K562 (cell line): ENCODE measurements at regions not wholly inside any gene's neighbourhood (a gene's known extent, or its start where the extent isn't known, plus 50 kb on each side); places are given as distances from the start of the nearest gene placed in this dataset.

Source experiments
- AFF4 ChIP-seq: sonication (generic); formaldehyde crosslinking; IDR thresholded peaks from 2 replicates; pipeline ENCODE4 v1.8.0; 2023; ENCODE audit warnings: mild to moderate bottlenecking, missing genetic modification reagents
- POLR3A ChIP-seq: IDR thresholded peaks from 2 replicates; pipeline ENCODE4 v1.6.1; 2011; ENCODE audit warnings: borderline replicate concordance, mild to moderate bottlenecking, moderate library complexity; ENCODE audit not compliant: insufficient read length, insufficient read depth; ENCODE audit errors: extremely low read depth
- ZEB2 ChIP-seq: fragments of 450-650 bp; IDR thresholded peaks from 2 replicates; pipeline ENCODE4 v1.6.1; 2016
- TF ChIP-seq, protein P1 (sequence below): fragments of 250-450 bp; sonication (Bioruptor Pico); IDR thresholded peaks from 2 replicates; pipeline ENCODE4 v1.5.1; 2021; ENCODE audit warnings: mild to moderate bottlenecking
- TF ChIP-seq, protein P2 (sequence below): sonication (generic); formaldehyde crosslinking; IDR thresholded peaks from 2 replicates; pipeline ENCODE4 v1.8.0; 2022; ENCODE audit warnings: mild to moderate bottlenecking, missing genetic modification reagents

GRCh38 chr2:70391988-70392387, 90.1 kb upstream of the FAM136A start (continued):
- TF ChIP-seq, protein P1, sequence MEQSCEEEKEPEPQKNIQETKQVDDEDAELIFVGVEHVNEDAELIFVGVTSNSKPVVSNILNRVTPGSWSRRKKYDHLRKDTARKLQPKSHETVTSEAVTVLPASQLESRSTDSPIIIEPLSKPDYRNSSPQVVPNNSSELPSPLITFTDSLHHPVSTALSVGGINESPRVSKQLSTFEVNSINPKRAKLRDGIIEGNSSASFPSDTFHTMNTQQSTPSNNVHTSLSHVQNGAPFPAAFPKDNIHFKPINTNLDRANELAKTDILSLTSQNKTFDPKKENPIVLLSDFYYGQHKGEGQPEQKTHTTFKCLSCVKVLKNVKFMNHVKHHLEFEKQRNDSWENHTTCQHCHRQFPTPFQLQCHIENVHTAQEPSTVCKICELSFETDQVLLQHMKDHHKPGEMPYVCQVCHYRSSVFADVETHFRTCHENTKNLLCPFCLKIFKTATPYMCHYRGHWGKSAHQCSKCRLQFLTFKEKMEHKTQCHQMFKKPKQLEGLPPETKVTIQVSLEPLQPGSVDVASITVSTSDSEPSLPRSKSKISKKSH: no peak
- TF ChIP-seq ZEB2 (no peak), AFF4 (CRISPR knock-in tag) (no peak), POLR3A (no peak)
- TF ChIP-seq, protein P2, sequence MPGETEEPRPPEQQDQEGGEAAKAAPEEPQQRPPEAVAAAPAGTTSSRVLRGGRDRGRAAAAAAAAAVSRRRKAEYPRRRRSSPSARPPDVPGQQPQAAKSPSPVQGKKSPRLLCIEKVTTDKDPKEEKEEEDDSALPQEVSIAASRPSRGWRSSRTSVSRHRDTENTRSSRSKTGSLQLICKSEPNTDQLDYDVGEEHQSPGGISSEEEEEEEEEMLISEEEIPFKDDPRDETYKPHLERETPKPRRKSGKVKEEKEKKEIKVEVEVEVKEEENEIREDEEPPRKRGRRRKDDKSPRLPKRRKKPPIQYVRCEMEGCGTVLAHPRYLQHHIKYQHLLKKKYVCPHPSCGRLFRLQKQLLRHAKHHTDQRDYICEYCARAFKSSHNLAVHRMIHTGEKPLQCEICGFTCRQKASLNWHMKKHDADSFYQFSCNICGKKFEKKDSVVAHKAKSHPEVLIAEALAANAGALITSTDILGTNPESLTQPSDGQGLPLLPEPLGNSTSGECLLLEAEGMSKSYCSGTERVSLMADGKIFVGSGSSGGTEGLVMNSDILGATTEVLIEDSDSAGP (CRISPR knock-in tag): no peak
